NT2/D1 (cell line): ENCODE measurements at regions not wholly inside any gene's neighbourhood (a gene's known extent, or its start where the extent isn't known, plus 50 kb on each side); places are given as distances from the start of the nearest gene placed in this dataset.

Experiments
- SUZ12 ChIP-seq: IDR thresholded peaks from 2 replicates; pipeline ENCODE4 v1.6.1; 2011; ENCODE audit not compliant: insufficient read length, insufficient read depth; ENCODE audit errors: extremely low read depth
- YY1 ChIP-seq: IDR thresholded peaks from 2 replicates; pipeline ENCODE4 v1.6.1; 2011; ENCODE audit not compliant: insufficient read length, insufficient read depth
- ZNF274 ChIP-seq: IDR thresholded peaks from 2 replicates; pipeline ENCODE4 v1.6.1; 2011; ENCODE audit warnings: mild to moderate bottlenecking, low read depth, low read length

GRCh38 chr2:57855212-57855611 is 191.4 kb upstream of the VRK2 start:
- TF ChIP-seq ZNF274, result no peak
- no peak for TF ChIP-seq SUZ12
- TF ChIP-seq YY1, result no peak
